C4-2B (cell line): ENCODE measurements at regions not wholly inside any gene's neighbourhood (a gene's known extent, or its start where the extent isn't known, plus 50 kb on each side); places are given as distances from the start of the nearest gene placed in this dataset.

Experiments
- H3K27ac ChIP-seq: fragments of 450-650 bp; 2 replicates; pipeline ENCODE4 v1.5.1; 2017
- ZFX ChIP-seq: fragments of 450-650 bp; IDR thresholded peaks from 2 replicates; pipeline ENCODE4 v1.6.1; 2017
- TF ChIP-seq, protein P1 (sequence below): fragments of 450-650 bp; conservative IDR thresholded peaks from 2 replicates; pipeline ENCODE4 v1.5.1; 2017; ENCODE audit warnings: mild to moderate bottlenecking

DNA sequence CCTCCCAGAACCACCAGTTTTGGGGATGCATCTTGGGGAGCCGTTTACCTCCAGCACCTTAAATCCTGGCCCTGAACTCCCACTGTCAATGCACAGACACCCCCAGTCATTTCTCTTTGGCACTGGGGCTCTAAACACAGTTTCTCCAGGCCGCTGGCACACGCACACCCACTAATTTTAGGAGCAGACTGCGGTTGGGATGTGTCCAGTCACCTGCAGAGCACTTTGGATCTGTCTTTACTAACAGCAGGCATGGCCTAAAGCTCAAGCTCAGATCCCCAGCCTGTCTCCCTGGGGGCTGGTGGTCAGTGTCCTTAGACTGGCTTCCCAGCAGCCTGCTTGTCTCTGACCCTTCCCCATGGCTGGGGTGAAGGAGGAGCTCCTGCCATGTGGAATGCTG, 49.9 kb downstream of the SYNE3 start:
- no peak overlapping the region for H3K27ac ChIP-seq
- TF ChIP-seq, protein P1, sequence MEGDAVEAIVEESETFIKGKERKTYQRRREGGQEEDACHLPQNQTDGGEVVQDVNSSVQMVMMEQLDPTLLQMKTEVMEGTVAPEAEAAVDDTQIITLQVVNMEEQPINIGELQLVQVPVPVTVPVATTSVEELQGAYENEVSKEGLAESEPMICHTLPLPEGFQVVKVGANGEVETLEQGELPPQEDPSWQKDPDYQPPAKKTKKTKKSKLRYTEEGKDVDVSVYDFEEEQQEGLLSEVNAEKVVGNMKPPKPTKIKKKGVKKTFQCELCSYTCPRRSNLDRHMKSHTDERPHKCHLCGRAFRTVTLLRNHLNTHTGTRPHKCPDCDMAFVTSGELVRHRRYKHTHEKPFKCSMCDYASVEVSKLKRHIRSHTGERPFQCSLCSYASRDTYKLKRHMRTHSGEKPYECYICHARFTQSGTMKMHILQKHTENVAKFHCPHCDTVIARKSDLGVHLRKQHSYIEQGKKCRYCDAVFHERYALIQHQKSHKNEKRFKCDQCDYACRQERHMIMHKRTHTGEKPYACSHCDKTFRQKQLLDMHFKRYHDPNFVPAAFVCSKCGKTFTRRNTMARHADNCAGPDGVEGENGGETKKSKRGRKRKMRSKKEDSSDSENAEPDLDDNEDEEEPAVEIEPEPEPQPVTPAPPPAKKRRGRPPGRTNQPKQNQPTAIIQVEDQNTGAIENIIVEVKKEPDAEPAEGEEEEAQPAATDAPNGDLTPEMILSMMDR: no peak
- no peak for TF ChIP-seq ZFX

DNA sequence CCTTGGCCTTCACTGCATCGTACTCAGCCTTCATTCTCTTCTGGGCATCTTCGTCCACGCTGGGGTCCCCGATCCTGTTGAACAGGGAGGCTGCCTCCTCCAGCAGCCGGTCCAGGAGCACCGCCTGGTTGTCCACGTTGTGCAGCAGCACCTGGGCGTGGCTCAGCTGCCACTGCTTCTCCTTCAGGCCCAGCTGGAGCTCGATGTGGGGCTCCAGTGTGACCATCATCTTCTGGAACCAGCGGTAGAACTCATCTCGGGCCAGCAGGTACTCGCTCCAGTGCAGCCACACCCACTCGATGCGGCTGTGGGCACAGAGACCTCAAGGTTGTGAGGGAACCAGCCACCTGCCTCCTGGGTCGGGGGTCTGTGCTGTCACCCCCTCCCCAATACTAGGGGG, 50.5 kb downstream of the SYNE3 start:
- no peak for TF ChIP-seq ZFX
- TF ChIP-seq, protein P1: no peak
- no peak overlapping the region for H3K27ac ChIP-seq

DNA sequence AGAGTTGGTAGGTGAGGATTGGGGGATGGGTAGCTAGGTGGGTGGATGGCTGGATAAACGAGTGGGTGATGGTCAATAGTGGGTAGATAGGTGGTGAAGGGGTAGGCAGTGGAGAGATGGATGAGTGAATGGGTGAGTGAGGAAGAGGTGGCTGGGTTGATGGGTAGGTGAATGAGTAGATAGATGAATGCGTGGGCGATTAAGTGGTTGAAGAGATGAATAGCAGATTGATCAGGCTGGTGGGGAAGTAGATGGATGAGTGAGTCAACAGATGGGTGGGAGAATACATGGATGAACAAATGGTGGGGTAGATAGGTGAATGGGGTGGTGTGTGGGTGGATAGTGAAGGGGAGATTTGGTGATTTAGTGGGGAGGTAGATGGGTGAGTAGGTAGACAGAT, 51.1 kb downstream of the SYNE3 start:
- H3K27ac ChIP-seq: no peak overlapping the region
- no peak for TF ChIP-seq ZFX
- TF ChIP-seq, protein P1: no peak

DNA sequence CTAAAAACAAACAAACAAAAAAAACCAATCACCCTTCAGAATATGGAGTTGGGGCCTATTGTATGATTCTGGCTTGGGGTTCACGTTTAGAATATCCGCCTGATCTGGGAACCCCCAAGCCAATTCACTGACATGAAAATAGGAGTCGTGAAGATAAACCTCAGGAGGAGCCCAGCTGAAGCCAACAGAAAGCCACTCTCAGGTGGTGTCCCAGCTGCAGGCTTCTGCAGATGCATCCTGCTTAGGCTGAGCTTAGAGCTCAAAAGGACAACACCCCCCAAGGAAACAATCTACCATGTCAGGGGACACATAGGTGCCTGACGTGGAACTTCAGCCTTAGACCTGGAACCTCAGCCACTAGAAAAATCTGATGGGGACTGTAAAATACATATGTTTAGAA, 51.9 kb downstream of the SYNE3 start:
- no peak overlapping the region for H3K27ac ChIP-seq
- no peak for TF ChIP-seq ZFX
- TF ChIP-seq, protein P1: no peak

DNA sequence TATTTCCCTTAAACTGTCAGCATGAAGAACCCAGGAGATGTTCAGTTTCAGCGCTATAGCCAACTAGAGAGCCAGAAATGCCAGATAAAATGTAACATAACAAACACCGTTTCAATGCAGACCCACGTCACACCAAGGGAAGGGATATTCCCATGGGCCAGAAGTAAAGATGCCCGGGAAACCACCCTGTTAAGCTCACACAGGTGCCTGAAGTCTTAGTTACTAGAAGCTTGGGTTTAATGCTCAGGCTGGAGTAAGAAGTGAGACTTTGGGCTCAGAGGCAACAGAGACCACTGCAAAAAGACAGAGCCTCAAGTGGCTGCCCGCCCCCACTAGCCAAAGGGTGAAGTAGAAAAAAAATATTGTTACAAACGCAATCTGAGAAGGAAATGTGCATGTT, 52.3 kb downstream of the SYNE3 start:
- no peak overlapping the region for H3K27ac ChIP-seq
- TF ChIP-seq ZFX: no peak
- TF ChIP-seq, protein P1: no peak

DNA sequence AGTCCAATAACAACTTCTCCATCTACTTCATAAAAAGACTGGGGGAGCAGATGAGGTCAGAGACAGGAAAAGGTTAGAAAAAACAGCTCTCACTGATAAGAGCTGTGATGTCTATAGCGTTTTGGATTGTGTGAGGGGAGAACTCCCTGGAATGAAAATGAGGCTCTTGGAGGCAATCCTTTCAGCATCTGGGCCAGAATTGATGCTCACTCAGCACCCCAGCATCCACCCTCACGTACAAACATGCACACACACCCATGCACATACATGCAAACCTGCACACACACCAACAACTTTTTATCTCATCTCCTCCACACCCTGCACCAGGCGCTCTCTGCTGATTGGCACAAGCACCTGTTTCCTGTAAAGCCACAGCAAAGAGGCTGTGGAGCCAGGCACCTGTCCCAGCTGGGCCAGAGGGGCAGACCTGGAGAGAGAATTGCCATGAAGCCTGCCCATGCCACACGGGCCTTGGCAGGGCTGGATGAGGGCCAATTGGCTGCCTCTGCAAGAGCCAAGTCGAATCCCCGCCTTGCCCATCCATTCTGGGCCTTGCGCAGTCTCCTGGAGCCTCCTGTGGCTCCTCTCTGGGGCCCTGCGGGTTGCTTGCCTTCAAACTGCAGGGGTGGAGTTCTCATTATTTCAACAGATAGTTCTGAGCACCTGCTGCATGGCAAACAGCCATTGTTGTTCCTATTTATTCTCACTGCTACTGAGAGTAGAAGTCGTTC, 53.1 kb downstream of the SYNE3 start:
- TF ChIP-seq, protein P1: no peak
- no peak for TF ChIP-seq ZFX
- H3K27ac ChIP-seq: no peak overlapping the region

DNA sequence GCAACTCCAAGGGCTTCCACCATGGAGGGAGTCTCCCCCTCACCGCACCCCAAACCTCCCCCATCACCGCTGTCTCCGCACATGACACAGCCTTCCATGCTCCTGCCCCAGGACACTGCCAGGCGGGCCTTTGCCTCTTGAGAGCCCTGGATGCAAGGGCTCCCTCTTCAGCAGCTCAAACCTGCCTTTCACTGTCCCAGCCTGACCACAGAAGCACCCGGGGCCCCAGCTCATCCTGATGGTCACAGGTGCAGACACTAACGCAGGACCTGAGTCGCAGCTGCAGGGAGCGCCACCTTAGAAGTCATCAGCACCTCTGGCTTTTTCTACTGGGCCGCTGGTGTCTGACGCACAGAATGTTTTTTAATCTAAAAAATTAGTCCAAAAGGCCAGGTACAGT, 54.0 kb downstream of the SYNE3 start:
- H3K27ac ChIP-seq: no peak overlapping the region
- TF ChIP-seq, protein P1: no peak
- no peak for TF ChIP-seq ZFX
